CD14-positive monocyte (primary cell): ENCODE measurements at regions not wholly inside any gene's neighbourhood (a gene's known extent, or its start where the extent isn't known, plus 50 kb on each side); places are given as distances from the start of the nearest gene placed in this dataset.

Experiments used
- DNase-seq, 3 donors: peaks; one replicate each; pipeline ENCODE4 v3.0.0-alpha.2; 2011 to 2022
- H2AFZ ChIP-seq: 2 replicates; pipeline ENCODE4 v1.6.0; 2012; ENCODE audit warnings: mild to moderate bottlenecking, low read depth, low read length, inconsistent platforms; ENCODE audit not compliant: insufficient read depth, poor library complexity, severe bottlenecking
- H3K27ac ChIP-seq, 2 donors: 1 replicate in 1 of 2; 2 replicates in 1 of 2; pipeline ENCODE4 v1.5.1; 2012 to 2013; ENCODE audit warnings: low read length in 2 of 2, control low read depth in 1 of 2, inconsistent platforms in 1 of 2, low read depth in 1 of 2, mild to moderate bottlenecking in 1 of 2
- H3K27me3 ChIP-seq, 2 donors: one replicate each; pipeline versions ENCODE4 v1.6.0 to v1.6.1; 2011 to 2013; ENCODE audit warnings: low read length in 2 of 2; ENCODE audit not compliant: control insufficient read depth in 2 of 2, insufficient read depth in 2 of 2
- H3K36me3 ChIP-seq, 2 donors: replicated peaks in 1 of 2; 1 replicate in 1 of 2; 2 replicates in 1 of 2; pipeline versions ENCODE4 v1.5.1 to v1.6.1; 2012 to 2013; ENCODE audit warnings: low read length in 2 of 2, control low read depth in 1 of 2, inconsistent platforms in 1 of 2, mild to moderate bottlenecking in 1 of 2; ENCODE audit not compliant: insufficient read depth in 2 of 2, control insufficient read depth in 1 of 2
- H3K4me1 ChIP-seq, 2 donors: 1 replicate in 1 of 2; 2 replicates in 1 of 2; pipeline versions ENCODE4 v1.5.1 to v1.6.1; 2012 to 2013; ENCODE audit warnings: low read length in 2 of 2, control low read depth in 1 of 2, inconsistent platforms in 1 of 2, mild to moderate bottlenecking in 1 of 2, moderate library complexity in 1 of 2; ENCODE audit not compliant: insufficient read depth in 2 of 2, control insufficient read depth in 1 of 2
- H3K4me2 ChIP-seq: replicated peaks from 2 replicates; pipeline ENCODE3; 2012; ENCODE audit warnings: low read length, moderate library complexity, mild to moderate bottlenecking; ENCODE audit not compliant: poor library complexity, severe bottlenecking; ENCODE audit errors: extremely low read depth
- H3K4me3 ChIP-seq, 3 experiments: fragments of 200-600 bp in 1 of 3; sonication (generic) in 1 of 3; replicated peaks in 1 of 3; 1 replicate in 2 of 3; 2 replicates in 1 of 3; pipeline ENCODE4 v1.5.1; 2011 to 2013; ENCODE audit warnings: low read length in 3 of 3, mild to moderate bottlenecking in 3 of 3, control low read depth in 2 of 3, low read depth in 2 of 3, inconsistent platforms in 1 of 3, moderate library complexity in 1 of 3
- H3K79me2 ChIP-seq: 2 replicates; pipeline ENCODE4 v1.6.0; 2012; ENCODE audit warnings: mild to moderate bottlenecking, control low read depth, inconsistent platforms, low read length, moderate library complexity; ENCODE audit not compliant: insufficient read depth
- H3K9ac ChIP-seq: 2 replicates; pipeline ENCODE4 v1.6.0; 2017; ENCODE audit warnings: low read length, mild to moderate bottlenecking; ENCODE audit not compliant: insufficient read depth, poor library complexity, severe bottlenecking
- H3K9me3 ChIP-seq, 2 donors: replicated peaks in 1 of 2; 1 replicate in 1 of 2; 2 replicates in 1 of 2; pipeline versions ENCODE4 v1.5.1 to v1.6.1; 2012 to 2013; ENCODE audit warnings: low read length in 2 of 2, control low read depth in 1 of 2; ENCODE audit not compliant: control insufficient read depth in 1 of 2, insufficient read depth in 1 of 2
- H4K20me1 ChIP-seq: 2 replicates; pipeline ENCODE4 v1.6.0; 2012; ENCODE audit warnings: mild to moderate bottlenecking, low read length, control low read depth, moderate library complexity; ENCODE audit not compliant: insufficient read depth
- H3K27ac Mint-ChIP-seq, 7 donors: one replicate each; pipeline ENCODE4 v1.8.0; 2020; ENCODE audit warnings: mild to moderate bottlenecking in 7 of 7, mixed read lengths in 7 of 7, moderate library complexity in 6 of 7, inconsistent platforms in 2 of 7
- H3K27me3 Mint-ChIP-seq, 3 donors: one replicate each; pipeline ENCODE4 v1.8.0; 2021 to 2022; ENCODE audit warnings: low read depth in 3 of 3, mild to moderate bottlenecking in 3 of 3, mixed read lengths in 3 of 3, moderate library complexity in 3 of 3, inconsistent platforms in 1 of 3
- H3K36me3 Mint-ChIP-seq, 2 donors: one replicate each; pipeline ENCODE4 v1.8.0; 2020; ENCODE audit warnings: mixed read lengths in 2 of 2, inconsistent platforms in 1 of 2, mild to moderate bottlenecking in 1 of 2
- H3K4me1 Mint-ChIP-seq: one replicate; pipeline ENCODE4 v1.8.0; 2020; ENCODE audit warnings: mild to moderate bottlenecking, mixed read lengths
- H3K4me3 Mint-ChIP-seq, 2 donors: one replicate each; pipeline ENCODE4 v1.8.0; 2020; ENCODE audit warnings: mild to moderate bottlenecking in 2 of 2, mixed read lengths in 2 of 2, moderate library complexity in 1 of 2
- H3K9me3 Mint-ChIP-seq, 7 donors: one replicate each; pipeline ENCODE4 v1.8.0; 2020 to 2022; ENCODE audit warnings: mixed read lengths in 7 of 7, mild to moderate bottlenecking in 6 of 7, moderate library complexity in 6 of 7, inconsistent platforms in 2 of 7
- WGBS: methylation state at CpG from one replicate; pipeline ENCODE4 v1.1.5; 2013; ENCODE audit warnings: missing lambda C conversion rate; ENCODE audit not compliant: insufficient coverage; 5-methylcytosine and 5-hydroxymethylcytosine counted together
- intact Hi-C, 2 donors: fragments of 100-400 bp; cut with micrococcal nuclease; formaldehyde crosslinking; loops; one replicate each; pipeline versions ENCODE4 v1.15.0 to v1.15.1; 2023
- TF ChIP-seq, protein P1 (sequence below): fragments of 200-600 bp; IDR thresholded peaks from one replicate; pipeline ENCODE4 v1.8.0; 2022; ENCODE audit warnings: antibody characterized with exemption, mild to moderate bottlenecking

DNA sequence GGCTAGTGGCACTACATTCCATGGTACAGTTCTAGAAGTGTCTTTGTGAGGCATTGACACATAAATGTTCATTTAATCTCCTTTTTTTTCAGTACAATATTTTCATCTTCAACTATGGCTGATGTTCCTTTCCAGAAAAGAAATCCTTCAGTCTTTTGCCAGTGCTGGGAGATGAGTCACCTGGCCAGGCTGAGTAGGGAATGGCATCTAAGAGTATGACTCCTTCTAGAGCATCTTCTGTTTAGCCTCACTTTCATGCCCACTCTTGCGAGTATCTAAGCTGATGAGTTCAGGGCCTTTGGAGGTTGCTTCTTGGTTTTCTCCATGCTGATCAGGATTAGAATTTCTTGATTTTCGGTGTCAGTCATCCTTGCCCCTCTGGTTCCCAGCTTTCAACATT is 124.4 kb downstream of the SLC28A3 start:
- Histone ChIP-seq H3K4me1 (no peaks in the 10 kb centered on the region), H3K9me3 (no peaks in the 10 kb centered on the region), H3K79me2 (no peaks in the 10 kb centered on the region), H2AFZ (no peak overlapping the region), H3K27me3 (no peaks in the 10 kb centered on the region), H3K9ac (no peak overlapping the region), H4K20me1 (no peaks in the 10 kb centered on the region), H3K27ac (no peak overlapping the region), H3K4me2 (no peak overlapping the region), H3K4me3 (no peak overlapping the region), H3K36me3 (no peaks in the 10 kb centered on the region)
- no peaks in the 10 kb centered on the region for H3K36me3 Mint-ChIP-seq
- DNase-seq: no peak
- no peak overlapping the region for H3K4me3 Mint-ChIP-seq
- H3K9me3 Mint-ChIP-seq: peaks cover 0 to 4% (median 0%) of the 10 kb centered on the region in 7 donors
- no peak overlapping the region for H3K27ac Mint-ChIP-seq
- intact Hi-C loops: no loop called here
- no peaks in the 10 kb centered on the region for H3K4me1 Mint-ChIP-seq
- TF ChIP-seq, protein P1, sequence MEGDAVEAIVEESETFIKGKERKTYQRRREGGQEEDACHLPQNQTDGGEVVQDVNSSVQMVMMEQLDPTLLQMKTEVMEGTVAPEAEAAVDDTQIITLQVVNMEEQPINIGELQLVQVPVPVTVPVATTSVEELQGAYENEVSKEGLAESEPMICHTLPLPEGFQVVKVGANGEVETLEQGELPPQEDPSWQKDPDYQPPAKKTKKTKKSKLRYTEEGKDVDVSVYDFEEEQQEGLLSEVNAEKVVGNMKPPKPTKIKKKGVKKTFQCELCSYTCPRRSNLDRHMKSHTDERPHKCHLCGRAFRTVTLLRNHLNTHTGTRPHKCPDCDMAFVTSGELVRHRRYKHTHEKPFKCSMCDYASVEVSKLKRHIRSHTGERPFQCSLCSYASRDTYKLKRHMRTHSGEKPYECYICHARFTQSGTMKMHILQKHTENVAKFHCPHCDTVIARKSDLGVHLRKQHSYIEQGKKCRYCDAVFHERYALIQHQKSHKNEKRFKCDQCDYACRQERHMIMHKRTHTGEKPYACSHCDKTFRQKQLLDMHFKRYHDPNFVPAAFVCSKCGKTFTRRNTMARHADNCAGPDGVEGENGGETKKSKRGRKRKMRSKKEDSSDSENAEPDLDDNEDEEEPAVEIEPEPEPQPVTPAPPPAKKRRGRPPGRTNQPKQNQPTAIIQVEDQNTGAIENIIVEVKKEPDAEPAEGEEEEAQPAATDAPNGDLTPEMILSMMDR: no peak
- H3K27me3 Mint-ChIP-seq: peaks cover 0 to 6% (median 2%) of the 10 kb centered on the region in 3 donors
- WGBS: no CpG with 5 or more reads among the region's 2 CpGs

- Histone ChIP-seq H3K27me3 (no peaks in the 10 kb centered on the region), H3K9me3 (no peaks in the 10 kb centered on the region), H3K4me3 (no peak overlapping the region), H3K9ac (no peak overlapping the region), H4K20me1 (no peaks in the 10 kb centered on the region), H3K79me2 (no peaks in the 10 kb centered on the region), H2AFZ (no peak overlapping the region), H3K4me2 (no peak overlapping the region), H3K27ac (no peak overlapping the region), H3K36me3 (no peaks in the 10 kb centered on the region), H3K4me1 (no peaks in the 10 kb centered on the region)
- H3K9me3 Mint-ChIP-seq: peaks cover 0 to 14% (median 4%) of the 10 kb centered on the region in 7 donors
- peaks cover 0 to 6% (median 2%) of the 10 kb centered on the region in 3 donors for H3K27me3 Mint-ChIP-seq
- H3K4me1 Mint-ChIP-seq: no peaks in the 10 kb centered on the region
- H3K36me3 Mint-ChIP-seq: no peaks in the 10 kb centered on the region
- 84% methylated on average over 2 of the region's 4 CpGs for WGBS
- intact Hi-C loops: no loop called here
- TF ChIP-seq, protein P1: no peak
- no peak overlapping the region for H3K27ac Mint-ChIP-seq
- no peak for DNase-seq
- no peak overlapping the region for H3K4me3 Mint-ChIP-seq
Measured at GRCh38 chr9:84218322-84218721, 122.2 kb downstream of the SLC28A3 start.
